A549 (cell line): ENCODE measurements at regions not wholly inside any gene's neighbourhood (a gene's known extent, or its start where the extent isn't known, plus 50 kb on each side); places are given as distances from the start of the nearest gene placed in this dataset.

Source experiments
- ATAC-seq, 2 experiments: fragments of 200-7000 bp in 1 of 2; fragments of >200 bp in 1 of 2; cut with Nextera tagmentation in 1 of 2; cut with Tn5 transposase in 1 of 2; 3 replicates each; pipeline versions ENCODE4 v1.8.0 to v1.9.1; 2018 to 2020; ENCODE audit warnings: mild to moderate bottlenecking in 1 of 2, moderate library complexity in 1 of 2
- CTCF ChIA-PET: fragments of 300-600 bp; sonication (Branson Sonifier 250); formaldehyde crosslinking; extraction: SDS; loops from one replicate; lab custom pipeline; 2021; ENCODE audit warnings: antibody characterized with exemption, inconsistent platforms; lab: Yijun Ruan, JAX
- POLR2A ChIA-PET: fragments of 350-600 bp; formaldehyde crosslinking; extraction: SDS; loops from one replicate; lab custom pipeline; 2021; ENCODE audit warnings: antibody characterized with exemption, inconsistent platforms; lab: Yijun Ruan, JAX
- DNase-seq, 2 experiments: peaks; one replicate each; pipeline versions ENCODE4 v3.0.0 to v3.0.0-alpha.2; 2011 to 2016; ENCODE audit warnings: low read depth in 1 of 2, low spot score in 1 of 2
- FAIRE-seq: peaks from 2 replicates; lab custom pipeline; 2011; peaks lifted over from hg19 to GRCh38; lab: Jason Lieb, UNC
- H3K27ac ChIP-seq, 2 experiments: fragments of >200 bp; sonication (Bioruptor Twin); formaldehyde crosslinking; 3 replicates each; pipeline ENCODE4 v1.5.1; 2016 to 2017
- H3K4me1 ChIP-seq: fragments of >200 bp; sonication (Bioruptor Twin); formaldehyde crosslinking; 3 replicates; pipeline ENCODE4 v1.6.1; 2016
- H3K4me2 ChIP-seq: fragments of >200 bp; sonication (Bioruptor Twin); formaldehyde crosslinking; 3 replicates; pipeline ENCODE4 v1.6.1; 2016
- H3K4me3 ChIP-seq: fragments of >200 bp; sonication (Bioruptor Twin); formaldehyde crosslinking; 3 replicates; pipeline ENCODE4 v1.5.1; 2016
- H3K9me3 ChIP-seq: fragments of >200 bp; sonication (Bioruptor Twin); formaldehyde crosslinking; 3 replicates; pipeline ENCODE4 v1.6.1; 2016
- ATOH8 ChIP-seq: fragments of 250-450 bp; sonication (Bioruptor Pico); IDR thresholded peaks from 2 replicates; pipeline ENCODE4 v1.5.0; 2020; ENCODE audit warnings: low read depth, mild to moderate bottlenecking, moderate library complexity
- BHLHE40 ChIP-seq: IDR thresholded peaks from 2 replicates; pipeline ENCODE4 v1.6.1; 2012; ENCODE audit warnings: low read depth, low read length, inconsistent platforms
- CEBPB ChIP-seq, 2 experiments: fragments of >200 bp in 1 of 2; sonication (Bioruptor Twin) in 1 of 2; formaldehyde crosslinking in 1 of 2; IDR thresholded peaks; 2 replicates each; pipeline ENCODE4 v1.6.1; 2012 to 2016
- CHD2 ChIP-seq: fragments of 150-350 bp; IDR thresholded peaks from 2 replicates; pipeline ENCODE4 v1.6.1; 2014; ENCODE audit warnings: low read length; ENCODE audit not compliant: partially characterized antibody
- CHD4 ChIP-seq: fragments of 200-600 bp; sonication (generic); IDR thresholded peaks from 2 replicates; pipeline ENCODE4 v1.6.1; 2016; ENCODE audit warnings: antibody characterized with exemption, mild to moderate bottlenecking, borderline replicate concordance
- EP300 ChIP-seq, 2 experiments: fragments of >200 bp; sonication (Bioruptor Twin); formaldehyde crosslinking; IDR thresholded peaks; 2 replicates in 1 of 2; 3 replicates in 1 of 2; pipeline ENCODE4 v1.6.1; 2016 to 2017
- ESRRA ChIP-seq: fragments of 150-350 bp; IDR thresholded peaks from 2 replicates; pipeline ENCODE4 v1.6.1; 2014; ENCODE audit warnings: mild to moderate bottlenecking, low read length, borderline replicate concordance
- FOSL2 ChIP-seq, 2 experiments: fragments of 450-650 bp in 1 of 2; fragments of >200 bp in 1 of 2; sonication (Bioruptor Twin) in 1 of 2; formaldehyde crosslinking; IDR thresholded peaks; 2 replicates each; pipeline versions ENCODE4 v1.5.0 to v1.6.1; 2016 to 2020; ENCODE audit warnings: mild to moderate bottlenecking in 1 of 2, moderate library complexity in 1 of 2
- HDAC2 ChIP-seq: fragments of 200-600 bp; sonication (generic); IDR thresholded peaks from 2 replicates; pipeline ENCODE4 v1.6.1; 2016
- HES2 ChIP-seq: fragments of >200 bp; sonication (Bioruptor Twin); formaldehyde crosslinking; IDR thresholded peaks from 2 replicates; pipeline ENCODE4 v1.6.1; 2016
- HMGXB4 ChIP-seq: fragments of 250-450 bp; sonication (Bioruptor Pico); IDR thresholded peaks from 2 replicates; pipeline ENCODE4 v1.5.0; 2021; ENCODE audit warnings: mild to moderate bottlenecking, moderate library complexity, borderline replicate concordance
- HOXA7 ChIP-seq: fragments of 250-450 bp; sonication (Bioruptor Pico); IDR thresholded peaks from 2 replicates; pipeline ENCODE4 v1.5.0; 2020; ENCODE audit warnings: mild to moderate bottlenecking, moderate library complexity
- HOXB13 ChIP-seq: fragments of 250-450 bp; sonication (Bioruptor Pico); IDR thresholded peaks from 2 replicates; pipeline ENCODE4 v1.5.0; 2020; ENCODE audit warnings: low read depth, mild to moderate bottlenecking, moderate library complexity
- HOXB5 ChIP-seq: fragments of 250-450 bp; sonication (Bioruptor Pico); IDR thresholded peaks from 2 replicates; pipeline ENCODE4 v1.5.0; 2020; ENCODE audit warnings: mild to moderate bottlenecking, moderate library complexity
- KDM5A ChIP-seq: fragments of 200-600 bp; sonication (generic); IDR thresholded peaks from 2 replicates; pipeline ENCODE4 v1.6.1; 2016; ENCODE audit warnings: antibody characterized with exemption, mild to moderate bottlenecking
- MAFK ChIP-seq: fragments of 450-650 bp; IDR thresholded peaks from 2 replicates; pipeline ENCODE4 v1.6.1; 2014; ENCODE audit not compliant: partially characterized antibody
- MAZ ChIP-seq: fragments of 150-350 bp; IDR thresholded peaks from 2 replicates; pipeline ENCODE4 v1.6.1; 2014; ENCODE audit warnings: antibody characterized with exemption, low read depth, low read length, borderline replicate concordance
- NR3C1 ChIP-seq: fragments of >200 bp; sonication (Bioruptor Twin); formaldehyde crosslinking; IDR thresholded peaks from 3 replicates; pipeline ENCODE4 v1.6.1; 2017
- RARB ChIP-seq: fragments of 250-450 bp; sonication (Bioruptor Pico); IDR thresholded peaks from 2 replicates; pipeline ENCODE4 v1.8.0; 2021; ENCODE audit warnings: mild to moderate bottlenecking, moderate library complexity
- REST ChIP-seq: fragments of 200-600 bp; sonication (generic); IDR thresholded peaks from 2 replicates; pipeline ENCODE4 v1.6.1; 2016; ENCODE audit warnings: antibody characterized with exemption, mild to moderate bottlenecking, moderate library complexity
- SMC3 ChIP-seq: fragments of >200 bp; sonication (Bioruptor Twin); formaldehyde crosslinking; IDR thresholded peaks from 3 replicates; pipeline ENCODE4 v1.6.1; 2018; ENCODE audit warnings: inconsistent platforms
- SREBF2 ChIP-seq: fragments of 450-650 bp; IDR thresholded peaks from 2 replicates; pipeline ENCODE4 v1.6.1; 2014; ENCODE audit warnings: mild to moderate bottlenecking, moderate library complexity
- TFCP2L1 ChIP-seq: fragments of 250-450 bp; sonication (Bioruptor Pico); IDR thresholded peaks from 2 replicates; pipeline ENCODE4 v1.5.0; 2021; ENCODE audit warnings: mild to moderate bottlenecking
- USF2 ChIP-seq: fragments of 450-650 bp; IDR thresholded peaks from 2 replicates; pipeline ENCODE4 v1.6.1; 2014; ENCODE audit warnings: antibody characterized with exemption
- ZC3H11A ChIP-seq: fragments of 450-650 bp; IDR thresholded peaks from 2 replicates; pipeline ENCODE4 v1.6.1; 2014; ENCODE audit warnings: antibody characterized with exemption, mild to moderate bottlenecking
- WGBS: methylation state at CpG from one replicate; pipeline ENCODE4 v1.1.6; 2017; ENCODE audit errors: missing lambda C conversion rate; 5-methylcytosine and 5-hydroxymethylcytosine counted together

GRCh38 chr2:122663620-122664019, 908.2 kb downstream of the TSN start (continued):
- TF ChIP-seq REST (no peak), HDAC2 (no peak), FOSL2 (IDR thresholded peaks at IDR 0.05) (no peak), FOSL2 (CRISPR knock-in tag; IDR thresholded peaks at IDR 0.05) (no peak), MAZ (no peak), ESRRA (no peak), SMC3 (no peak), HOXB13 (CRISPR knock-in tag) (no peak), EP300 (IDR thresholded peaks at IDR 0.05) (no peak), BHLHE40 (no peak), CHD4 (no peak), HOXA7 (CRISPR knock-in tag) (no peak), TFCP2L1 (CRISPR knock-in tag) (no peak), CHD2 (no peak)
- TF ChIP-seq, all 56 proteins: peak for 0

- H3K4me2 ChIP-seq = no peak overlapping the region
- ATAC-seq = no peak
- no peak for DNase-seq
- no peaks in the 10 kb centered on the region for H3K4me1 ChIP-seq
- no peak for TF ChIP-seq KDM5A
- no peak for TF ChIP-seq CEBPB (IDR thresholded peaks at IDR 0.05)
- no peak for TF ChIP-seq ZC3H11A
- no peak for TF ChIP-seq HES2
- TF ChIP-seq CHD4 = no peak
- no peak for TF ChIP-seq HOXB5
- ChIA-PET POLR2A (no interaction called here), CTCF (no interaction called here)
- WGBS = 4% methylated on average over 2 of the region's 2 CpGs
- H3K9me3 ChIP-seq = no peaks in the 10 kb centered on the region
- no peak overlapping the region for H3K4me3 ChIP-seq
- FAIRE-seq = no peak
- no peak overlapping the region for H3K27ac ChIP-seq
Observed at GRCh38 chr2:122669627-122670026, 914.2 kb downstream of the TSN start.

- no peaks in the 10 kb centered on the region for H3K4me1 ChIP-seq
- H3K4me3 ChIP-seq = no peak overlapping the region
- H3K4me2 ChIP-seq = no peak overlapping the region
- POLR2A ChIA-PET = no interaction called here
- no peak for FAIRE-seq
- ATAC-seq = no peak
- TF ChIP-seq RARB (CRISPR knock-in tag) (no peak), MAFK (no peak), CHD4 (no peak), ATOH8 (no peak), BHLHE40 (no peak), SREBF2 (no peak), USF2 (no peak), HOXB5 (no peak), KDM5A (no peak), NR3C1 (no peak), HMGXB4 (CRISPR knock-in tag) (no peak)
- TF ChIP-seq, all 56 proteins: peak for 0
- H3K27ac ChIP-seq = no peak overlapping the region
- no peaks in the 10 kb centered on the region for H3K9me3 ChIP-seq
- no peak for DNase-seq
- CTCF ChIA-PET = no interaction called here
Observed at GRCh38 chr2:122670897-122671296, 915.4 kb downstream of the TSN start.
